SU-DHL-6 (cell line): ENCODE measurements at regions not wholly inside any gene's neighbourhood (a gene's known extent, or its start where the extent isn't known, plus 50 kb on each side); places are given as distances from the start of the nearest gene placed in this dataset.
"Not testable (repeated sequence)": the region's sequence is repeated elsewhere in the genome, so short reads cannot be mapped to it uniquely, and the experiment has no call there.

Source experiments
- EZH2phosphoT487 ChIP-seq: fragments of 200-600 bp; sonication (generic), shearing (Covaris generic); conservative IDR thresholded peaks from 2 replicates; pipeline ENCODE4 v1.6.1; 2018; ENCODE audit warnings: mild to moderate bottlenecking, antibody characterized with exemption, low read length, moderate library complexity, mixed read lengths
- TF ChIP-seq, protein P1 (sequence below): fragments of 200-600 bp; sonication (generic); IDR thresholded peaks from one replicate; pipeline ENCODE4 v1.5.1; 2017; ENCODE audit warnings: antibody characterized with exemption, mild to moderate bottlenecking, low read length, moderate library complexity; ENCODE audit not compliant: insufficient read depth, poor library complexity, severe bottlenecking

DNA sequence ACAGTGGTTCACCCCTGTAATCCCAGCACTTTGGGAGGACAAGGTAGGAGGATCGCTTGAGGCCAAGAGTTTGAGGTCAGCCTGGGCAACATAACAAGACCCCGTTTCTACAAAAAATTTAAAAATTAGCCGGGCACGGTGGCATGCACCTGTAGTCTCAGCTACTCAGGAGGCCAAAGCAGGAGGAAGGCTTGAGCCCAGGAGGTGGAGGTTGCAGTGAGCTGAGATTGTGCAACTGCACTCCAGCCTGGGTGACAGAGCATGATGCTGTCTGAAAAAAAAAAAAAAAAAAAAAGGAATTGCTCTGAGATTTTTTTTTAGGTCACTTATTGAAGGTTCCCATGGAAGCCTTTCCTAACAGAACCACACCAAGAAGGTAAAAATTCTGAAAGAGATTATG, 101.9 kb upstream of the KCTD7 start:
- TF ChIP-seq, protein P1, sequence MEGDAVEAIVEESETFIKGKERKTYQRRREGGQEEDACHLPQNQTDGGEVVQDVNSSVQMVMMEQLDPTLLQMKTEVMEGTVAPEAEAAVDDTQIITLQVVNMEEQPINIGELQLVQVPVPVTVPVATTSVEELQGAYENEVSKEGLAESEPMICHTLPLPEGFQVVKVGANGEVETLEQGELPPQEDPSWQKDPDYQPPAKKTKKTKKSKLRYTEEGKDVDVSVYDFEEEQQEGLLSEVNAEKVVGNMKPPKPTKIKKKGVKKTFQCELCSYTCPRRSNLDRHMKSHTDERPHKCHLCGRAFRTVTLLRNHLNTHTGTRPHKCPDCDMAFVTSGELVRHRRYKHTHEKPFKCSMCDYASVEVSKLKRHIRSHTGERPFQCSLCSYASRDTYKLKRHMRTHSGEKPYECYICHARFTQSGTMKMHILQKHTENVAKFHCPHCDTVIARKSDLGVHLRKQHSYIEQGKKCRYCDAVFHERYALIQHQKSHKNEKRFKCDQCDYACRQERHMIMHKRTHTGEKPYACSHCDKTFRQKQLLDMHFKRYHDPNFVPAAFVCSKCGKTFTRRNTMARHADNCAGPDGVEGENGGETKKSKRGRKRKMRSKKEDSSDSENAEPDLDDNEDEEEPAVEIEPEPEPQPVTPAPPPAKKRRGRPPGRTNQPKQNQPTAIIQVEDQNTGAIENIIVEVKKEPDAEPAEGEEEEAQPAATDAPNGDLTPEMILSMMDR: not testable (repeated sequence)
- not testable (repeated sequence) for TF ChIP-seq EZH2phosphoT487
